ENCODE measurements at regions not wholly inside any gene's neighbourhood (a gene's known extent, or its start where the extent isn't known, plus 50 kb on each side); places are given as distances from the start of the nearest gene placed in this dataset.

DNA sequence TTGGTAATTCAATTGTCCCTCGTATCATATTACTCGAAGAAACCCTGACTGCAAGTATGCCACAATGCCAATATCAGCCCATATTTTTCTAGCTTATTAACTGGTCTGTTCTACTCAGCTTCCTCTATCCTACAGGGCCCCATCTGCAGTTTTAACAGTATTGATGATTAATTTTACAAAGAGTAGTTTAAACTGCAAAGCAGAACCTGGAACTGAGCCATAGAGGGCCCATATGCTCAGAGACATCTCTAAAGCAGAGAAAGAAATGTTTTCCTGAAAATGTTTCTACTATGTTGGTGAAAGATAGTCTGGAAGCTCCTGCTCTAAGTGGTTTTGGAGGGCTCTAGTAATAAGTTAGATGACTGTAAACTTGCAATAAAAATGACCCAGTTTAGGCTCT lies 259.4 kb upstream of the CENPE start:
- TF ChIP-seq MCM3 (IDR thresholded peaks at IDR 0.05) (no peak), USF2 (CRISPR knock-in tag; IDR thresholded peaks at IDR 0.05) (no peak), TCF7 (IDR thresholded peaks at IDR 0.05; ENCODE audit: borderline replicate concordance) (no peak), CAMTA2 (CRISPR knock-in tag; conservative IDR thresholded peaks at IDR 0.05) (no peak), TAF1 (IDR thresholded peaks at IDR 0.05; ENCODE audit: control insufficient read depth, extremely low read depth, insufficient read depth, low read length, severe bottlenecking) (no peak)

Measured in K562 (cell line).